ENCODE measurements at regions not wholly inside any gene's neighbourhood (a gene's known extent, or its start where the extent isn't known, plus 50 kb on each side); places are given as distances from the start of the nearest gene placed in this dataset.

- H3K27me3 ChIP-seq (ENCODE audit: control insufficient read depth in 2 of 2, insufficient read depth in 2 of 2, low read length in 2 of 2) = no peaks in the 10 kb centered on the region
- DNase-seq (ENCODE audit: low read depth, low spot score) (no peak), FAIRE-seq (no peak)
- H3K4me2 ChIP-seq (ENCODE audit: insufficient read depth, low read length) = no peak overlapping the region
- TF ChIP-seq FOS (IDR thresholded peaks at IDR 0.05; ENCODE audit: borderline replicate concordance, insufficient read depth, low read length) = no peak
- TF ChIP-seq GATA2 (IDR thresholded peaks at IDR 0.05; ENCODE audit: insufficient read depth, insufficient read length, low read depth, low read length) = no peak
- TF ChIP-seq JUN (IDR thresholded peaks at IDR 0.05; ENCODE audit: borderline replicate concordance, insufficient read depth, insufficient read length, low read depth) = no peak
- H4K20me1 ChIP-seq (replicated peaks; ENCODE audit: control insufficient read depth, extremely low read depth, insufficient read depth, low read length) = no peaks in the 10 kb centered on the region
- H2AFZ ChIP-seq (ENCODE audit: low read depth, low read length) = no peak overlapping the region
- H3K36me3 ChIP-seq (ENCODE audit: control insufficient read depth in 2 of 2, extremely low read depth in 1 of 2, insufficient read depth in 2 of 2, low read length in 2 of 2) = no peaks in the 10 kb centered on the region
- no peaks in the 10 kb centered on the region for H3K9me3 ChIP-seq (replicated peaks; ENCODE audit: control insufficient read depth, insufficient read depth, low read length)
- dilution Hi-C loops (cut with MboI; ENCODE audit: extremely low pct_ligation_motif_present, low sequenced_read_pairs) = no loop called here
- peaks cover 11% of the 10 kb centered on the region for H3K4me1 ChIP-seq (ENCODE audit: control insufficient read depth, extremely low read depth, insufficient read depth, low read length)
- H3K9me1 ChIP-seq (replicated peaks; ENCODE audit: control insufficient read depth, extremely low read depth, insufficient read depth, low read length) = no peaks in the 10 kb centered on the region
- H3K27ac ChIP-seq (ENCODE audit: insufficient read depth, low read depth, low read length) = no peak overlapping the region
- no peak overlapping the region for H3K4me3 ChIP-seq (replicated peaks in 1 of 3; ENCODE audit: insufficient read depth in 1 of 3, low read depth in 1 of 3, low read length in 3 of 3)
- H3K79me2 ChIP-seq (ENCODE audit: control insufficient read depth, insufficient read depth, low read length) = no peaks in the 10 kb centered on the region
- POLR2A ChIA-PET = no interaction called here
- intact Hi-C loops (cut with micrococcal nuclease) = no loop called here
- CTCF ChIA-PET = no interaction called here
- no peak overlapping the region for H3K9ac ChIP-seq (replicated peaks; ENCODE audit: extremely low read depth, insufficient read depth, low read length)
- BruUV-seq (replicated peaks) = no TSS peak
These were observed 198.3 kb upstream of the CELF2 start for GRCh38 chr10:10819206-10819856.

- Histone ChIP-seq H3K9ac (replicated peaks; ENCODE audit: extremely low read depth, insufficient read depth, low read length) (no peak overlapping the region), H3K27me3 (ENCODE audit: control insufficient read depth in 2 of 2, insufficient read depth in 2 of 2, low read length in 2 of 2) (no peaks in the 10 kb centered on the region), H3K27ac (ENCODE audit: insufficient read depth, low read depth, low read length) (no peak overlapping the region), H2AFZ (ENCODE audit: low read depth, low read length) (no peak overlapping the region), H3K9me3 (replicated peaks; ENCODE audit: control insufficient read depth, insufficient read depth, low read length) (no peaks in the 10 kb centered on the region), H3K79me2 (ENCODE audit: control insufficient read depth, insufficient read depth, low read length) (no peaks in the 10 kb centered on the region), H3K4me1 (ENCODE audit: control insufficient read depth, extremely low read depth, insufficient read depth, low read length) (peaks cover 21% of the 10 kb centered on the region), H3K9me1 (replicated peaks; ENCODE audit: control insufficient read depth, extremely low read depth, insufficient read depth, low read length) (no peaks in the 10 kb centered on the region), H3K4me2 (ENCODE audit: insufficient read depth, low read length) (no peak overlapping the region), H3K36me3 (ENCODE audit: control insufficient read depth in 2 of 2, extremely low read depth in 1 of 2, insufficient read depth in 2 of 2, low read length in 2 of 2) (no peaks in the 10 kb centered on the region), H4K20me1 (replicated peaks; ENCODE audit: control insufficient read depth, extremely low read depth, insufficient read depth, low read length) (no peaks in the 10 kb centered on the region), H3K4me3 (replicated peaks in 1 of 3; ENCODE audit: insufficient read depth in 1 of 3, low read depth in 1 of 3, low read length in 3 of 3) (no peak overlapping the region)
- intact Hi-C loops (cut with micrococcal nuclease) = loop anchor here (2.0 kb wide), 1 partner anchor 17 kb away; no protein-coding TSS in a partner anchor
- CTCF ChIA-PET = no interaction called here
- BruUV-seq (replicated peaks) = no TSS peak
- no peak for TF ChIP-seq MYC (IDR thresholded peaks at IDR 0.05; ENCODE audit: low read depth, low read length)
- no peak for TF ChIP-seq EZH2 (IDR thresholded peaks at IDR 0.05; ENCODE audit: borderline replicate concordance, low read depth, low read length, severe bottlenecking)
- TF ChIP-seq GATA2 (IDR thresholded peaks at IDR 0.05; ENCODE audit: insufficient read depth, insufficient read length, low read depth, low read length) = no peak
- no peak for TF ChIP-seq MAX (IDR thresholded peaks at IDR 0.05; ENCODE audit: insufficient read depth, insufficient read length)
- no peak for TF ChIP-seq FOS (IDR thresholded peaks at IDR 0.05; ENCODE audit: borderline replicate concordance, insufficient read depth, low read length)
- no peak for TF ChIP-seq POLR2AphosphoS5 (IDR thresholded peaks at IDR 0.05; ENCODE audit: insufficient read depth, low read depth, low read length)
- no peak for TF ChIP-seq POLR2A (IDR thresholded peaks at IDR 0.05; ENCODE audit: low read depth, low read length)
- no peak for TF ChIP-seq JUN (IDR thresholded peaks at IDR 0.05; ENCODE audit: borderline replicate concordance, insufficient read depth, insufficient read length, low read depth)
- TF ChIP-seq CTCF (IDR thresholded peaks at IDR 0.05; ENCODE audit: extremely low read depth in 1 of 2, insufficient read depth in 1 of 2, low read depth in 1 of 2, low read length in 2 of 2) = no peak
- dilution Hi-C loops (cut with MboI; ENCODE audit: extremely low pct_ligation_motif_present, low sequenced_read_pairs) = no loop called here
- POLR2A ChIA-PET = no interaction called here
- no peak for FAIRE-seq
- no peak for DNase-seq (ENCODE audit: low read depth, low spot score)
These were observed 195.7 kb upstream of the CELF2 start for GRCh38 chr10:10821926-10822325.

Data from endothelial cell of umbilical vein (primary cell).